ENCODE measurements at regions not wholly inside any gene's neighbourhood (a gene's known extent, or its start where the extent isn't known, plus 50 kb on each side); places are given as distances from the start of the nearest gene placed in this dataset.

GRCh38 chr2:129369437-129369836 is 610.0 kb upstream of the RAB6C start:
- Histone ChIP-seq H3K4me3 (ENCODE audit: low read depth, low read length) (no peak overlapping the region), H3K27ac (no peak overlapping the region), H3K36me3 (replicated peaks) (no peaks in the 10 kb centered on the region), H3K27me3 (replicated peaks) (no peaks in the 10 kb centered on the region)
- no peak for DNase-seq
- no peak for TF ChIP-seq CTCF (IDR thresholded peaks at IDR 0.05; ENCODE audit: low read depth, low read length, missing control alignments)
- in situ Hi-C loops (cut with HindIII; ENCODE audit: low pct_ligation_motif_present, low sequenced_read_pairs), result no loop called here

- no peak overlapping the region for H3K4me3 ChIP-seq (ENCODE audit: low read depth, low read length)
- H3K36me3 ChIP-seq (replicated peaks), result no peaks in the 10 kb centered on the region
- no peak overlapping the region for H3K27ac ChIP-seq
- no peaks in the 10 kb centered on the region for H3K27me3 ChIP-seq (replicated peaks)
- TF ChIP-seq CTCF (IDR thresholded peaks at IDR 0.05; ENCODE audit: low read depth, low read length, missing control alignments), result no peak
- in situ Hi-C loops (cut with HindIII; ENCODE audit: low pct_ligation_motif_present, low sequenced_read_pairs), result no loop called here
- DNase-seq, result no peak
Measured at GRCh38 chr2:129374452-129374851, 605.0 kb upstream of the RAB6C start.

- no peaks in the 10 kb centered on the region for H3K36me3 ChIP-seq (replicated peaks)
- no peak for TF ChIP-seq CTCF (IDR thresholded peaks at IDR 0.05; ENCODE audit: low read depth, low read length, missing control alignments)
- H3K27me3 ChIP-seq (replicated peaks), result no peaks in the 10 kb centered on the region
- DNase-seq, result no peak
- in situ Hi-C loops (cut with HindIII; ENCODE audit: low pct_ligation_motif_present, low sequenced_read_pairs), result no loop called here
- H3K27ac ChIP-seq, result no peak overlapping the region
- H3K4me3 ChIP-seq (ENCODE audit: low read depth, low read length), result no peak overlapping the region
Measured at GRCh38 chr2:129375632-129376425, 603.6 kb upstream of the RAB6C start.

GRCh38 chr2:129376426-129377077 is 602.9 kb upstream of the RAB6C start:
- DNase-seq, result no peak

GRCh38 chr2:129377078-129377469 is 602.4 kb upstream of the RAB6C start:
- Histone ChIP-seq H3K4me3 (ENCODE audit: low read depth, low read length) (no peak overlapping the region), H3K36me3 (replicated peaks) (no peaks in the 10 kb centered on the region), H3K27ac (no peak overlapping the region), H3K27me3 (replicated peaks) (no peaks in the 10 kb centered on the region)
- TF ChIP-seq CTCF (IDR thresholded peaks at IDR 0.05; ENCODE audit: low read depth, low read length, missing control alignments), result no peak
- DNase-seq, result no peak
- in situ Hi-C loops (cut with HindIII; ENCODE audit: low pct_ligation_motif_present, low sequenced_read_pairs), result no loop called here

More at GRCh38 chr2:129376426-129377077, 602.9 kb upstream of the RAB6C start:
- H3K36me3 ChIP-seq (replicated peaks), result no peaks in the 10 kb centered on the region
- no peak overlapping the region for H3K27ac ChIP-seq
- in situ Hi-C loops (cut with HindIII; ENCODE audit: low pct_ligation_motif_present, low sequenced_read_pairs), result no loop called here
- no peaks in the 10 kb centered on the region for H3K27me3 ChIP-seq (replicated peaks)
- H3K4me3 ChIP-seq (ENCODE audit: low read depth, low read length), result no peak overlapping the region
- TF ChIP-seq CTCF (IDR thresholded peaks at IDR 0.05; ENCODE audit: low read depth, low read length, missing control alignments), result no peak

Data from brain microvascular endothelial cell (primary cell).